GM12891 (cell line): ENCODE measurements at regions not wholly inside any gene's neighbourhood (a gene's known extent, or its start where the extent isn't known, plus 50 kb on each side); places are given as distances from the start of the nearest gene placed in this dataset.

Experiments
- POLR2A ChIP-seq: IDR thresholded peaks from 2 replicates; pipeline ENCODE4 v1.6.1; 2011; ENCODE audit warnings: low read depth, low read length, control low read depth
- SPI1 ChIP-seq: IDR thresholded peaks from 2 replicates; pipeline ENCODE4 v1.6.1; 2011; ENCODE audit warnings: low read depth, low read length, control low read depth

DNA sequence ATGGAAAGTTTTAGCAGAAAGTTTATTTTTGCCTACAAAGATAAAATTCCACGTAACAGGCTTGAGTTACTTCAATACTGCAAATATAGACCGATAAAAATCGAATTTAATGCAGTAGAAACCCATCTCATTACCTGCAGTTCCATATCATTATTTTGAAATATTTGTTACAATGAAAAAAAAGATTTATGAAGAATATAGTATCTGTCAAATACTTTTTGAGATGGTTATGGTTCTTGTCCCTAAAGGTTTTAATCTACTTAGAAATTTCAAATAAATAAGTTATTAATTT lies 273.5 kb downstream of the ADAMTS20 start:
- no peak for TF ChIP-seq POLR2A
- TF ChIP-seq SPI1, result no peak
